GM12878 (cell line): ENCODE measurements at regions not wholly inside any gene's neighbourhood (a gene's known extent, or its start where the extent isn't known, plus 50 kb on each side); places are given as distances from the start of the nearest gene placed in this dataset.
A peak's percentile ranks its signal among the peaks of the same experiment; 100 is the strongest.

Experiments
- ATAC-seq: fragments of 200-7000 bp; cut with Tn5 transposase; 3 replicates; pipeline ENCODE4 v1.9.1; 2020; ENCODE audit warnings: mild to moderate bottlenecking, moderate library complexity
- BruUV-seq: library from RNA; stranded (reverse); fragments of 400-500 nt; replicated peaks from 2 replicates; lab custom pipeline; 2021; lab: Mats Ljungman, UMichigan
- CTCF ChIA-PET: fragments of 300-600 bp; sonication (Branson Sonifier 250); formaldehyde crosslinking; extraction: SDS; loops from one replicate; lab custom pipeline; 2021; ENCODE audit warnings: inconsistent platforms; lab: Yijun Ruan, JAX
- POLR2A ChIA-PET: fragments of 350-600 bp; formaldehyde crosslinking; extraction: SDS; loops from one replicate; lab custom pipeline; 2021; ENCODE audit warnings: inconsistent platforms; lab: Charles Lee
- RAD21 ChIA-PET: fragments of 300-600 bp; sonication (Branson Sonifier 250); formaldehyde crosslinking; loops from one replicate; lab custom pipeline; 2023; ENCODE audit warnings: antibody characterized with exemption; ENCODE audit not compliant: unreplicated experiment; lab: Charles Lee
- SMC1A ChIA-PET: fragments of 300-600 bp; sonication (Branson Sonifier 250); formaldehyde crosslinking; loops from one replicate; lab custom pipeline; 2023; ENCODE audit not compliant: unreplicated experiment, uncharacterized antibody; lab: Charles Lee
- DNase-seq: peaks from one replicate; pipeline ENCODE4 v3.0.0-alpha.2; 2011; ENCODE audit warnings: low read depth, low spot score
- FAIRE-seq: peaks from 3 replicates; lab custom pipeline; 2011; peaks lifted over from hg19 to GRCh38; lab: Jason Lieb, UNC
- H2AFZ ChIP-seq: 2 replicates; pipeline ENCODE4 v1.6.0; 2011; ENCODE audit warnings: low read depth, low read length, control low read depth; ENCODE audit not compliant: control insufficient read depth
- H3K27ac ChIP-seq: 2 replicates; pipeline ENCODE4 v1.5.1; 2011; ENCODE audit warnings: control low read depth; ENCODE audit not compliant: control insufficient read depth, insufficient read depth
- H3K27me3 ChIP-seq, 2 experiments: replicated peaks in 1 of 2; 2 replicates each; pipeline versions ENCODE4 v1.6.0 to v1.6.1; 2011; ENCODE audit warnings: low read length in 1 of 2; ENCODE audit not compliant: control insufficient read depth in 2 of 2, insufficient read depth in 2 of 2
- H3K36me3 ChIP-seq, 2 experiments: 2 replicates each; pipeline ENCODE4 v1.5.1; 2011; ENCODE audit warnings: low read length in 1 of 2; ENCODE audit not compliant: control insufficient read depth in 2 of 2, insufficient read depth in 2 of 2
- H3K4me1 ChIP-seq: 2 replicates; pipeline ENCODE4 v1.6.1; 2011; ENCODE audit warnings: mild to moderate bottlenecking, low read length, moderate library complexity, mixed read lengths; ENCODE audit not compliant: control insufficient read depth, insufficient read depth
- H3K4me2 ChIP-seq: 2 replicates; pipeline ENCODE4 v1.6.0; 2011; ENCODE audit warnings: control low read depth; ENCODE audit not compliant: control insufficient read depth, insufficient read depth
- H3K4me3 ChIP-seq: fragments of 200-600 bp; sonication (generic); 2 replicates; pipeline ENCODE4 v1.5.1; 2016
- H3K79me2 ChIP-seq: 2 replicates; pipeline ENCODE4 v1.6.0; 2011; ENCODE audit warnings: low read length; ENCODE audit not compliant: control insufficient read depth, insufficient read depth
- H3K9ac ChIP-seq: 2 replicates; pipeline ENCODE4 v1.8.0; 2011; ENCODE audit warnings: low read length, control low read depth, mixed read lengths; ENCODE audit not compliant: control insufficient read depth, insufficient read depth
- H3K9me3 ChIP-seq: replicated peaks from 3 replicates; pipeline ENCODE4 v1.5.1; 2011; ENCODE audit warnings: mild to moderate bottlenecking, low read length; ENCODE audit not compliant: control insufficient read depth, insufficient read depth
- H4K20me1 ChIP-seq: 2 replicates; pipeline ENCODE4 v1.6.0; 2011; ENCODE audit not compliant: control insufficient read depth, insufficient read depth
- WGBS: methylation state at CpG from one replicate; pipeline ENCODE4 v1.1.6; 2016; ENCODE audit warnings: low lambda C conversion rate; ENCODE audit not compliant: insufficient replicate concordance, insufficient coverage; ENCODE audit errors: missing lambda C conversion rate; 5-methylcytosine and 5-hydroxymethylcytosine counted together
- in situ Hi-C: fragments of 300-500 bp; cut with MboI; formaldehyde crosslinking; loops from 9 replicates; pipeline ENCODE4 v1.14.3; 2018; ENCODE audit warnings: mixed read lengths
- intact Hi-C: fragments of 100-400 bp; cut with micrococcal nuclease; formaldehyde crosslinking; loops from one replicate; pipeline ENCODE4 v1.14.2; 2022; ENCODE audit not compliant: unreplicated experiment
- TF ChIP-seq, protein P1 (sequence below): fragments of 150-350 bp; IDR thresholded peaks from 2 replicates; pipeline ENCODE4 v1.6.1; 2016; ENCODE audit warnings: low read depth, low read length
- TF ChIP-seq, protein P2 (sequence below): fragments of 450-650 bp; IDR thresholded peaks from 2 replicates; pipeline ENCODE4 v1.6.1; 2017; ENCODE audit warnings: low read depth, mild to moderate bottlenecking, moderate library complexity

DNA sequence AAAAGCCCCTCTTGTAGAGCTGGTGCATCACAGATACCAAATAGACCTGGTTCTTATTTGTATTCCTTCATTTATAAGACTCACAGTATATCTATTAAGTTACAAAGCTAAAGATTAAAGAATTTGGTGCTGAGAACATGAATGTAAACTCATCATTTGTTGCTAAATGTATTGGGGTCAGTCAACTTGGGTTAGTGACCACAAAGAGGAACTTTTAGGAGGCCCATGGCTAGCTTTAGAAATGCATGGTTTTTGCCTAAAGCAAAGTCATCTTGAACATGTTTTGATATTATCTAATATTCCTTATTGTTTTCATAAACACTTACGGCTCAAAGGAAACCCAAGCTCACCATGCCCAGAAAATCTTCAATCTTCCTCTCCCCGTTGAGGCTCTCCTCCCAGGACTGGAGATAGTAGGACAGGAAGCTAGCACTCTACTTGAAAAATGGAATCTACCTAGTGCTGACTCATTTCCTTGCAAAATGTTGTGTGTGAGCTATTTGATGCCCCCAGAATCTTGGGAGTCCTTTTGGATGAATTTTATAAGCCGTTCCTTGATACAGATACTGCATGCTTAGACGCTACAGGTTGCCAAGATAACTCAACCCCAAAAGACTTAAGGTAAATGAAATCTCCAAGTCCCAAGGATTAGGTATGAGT lies 121.4 kb downstream of the BMP2 start:
- Histone ChIP-seq H3K79me2 (no peaks in the 10 kb centered on the region), H3K9ac (no peak overlapping the region), H3K9me3 (no peaks in the 10 kb centered on the region), H3K36me3 (no peaks in the 10 kb centered on the region), H3K27ac (no peak overlapping the region), H2AFZ (no peak overlapping the region), H3K4me2 (no peak overlapping the region), H3K27me3 (no peaks in the 10 kb centered on the region), H3K4me1 (no peaks in the 10 kb centered on the region), H3K4me3 (no peak overlapping the region), H4K20me1 (no peaks in the 10 kb centered on the region)
- intact Hi-C loops = no loop called here
- in situ Hi-C loops = no loop called here
- BruUV-seq = no TSS peak
- ChIA-PET POLR2A (interaction anchor here (0.7 to 5.5 kb wide), 9 partner anchors 10 to 52 kb away, joined by 3 to 33 read pairs (median 6); no protein-coding TSS in a partner anchor), CTCF (interaction anchor here (0.9 to 5.3 kb wide), 9 partner anchors 11 to 307 kb away, joined by 3 to 34 read pairs (median 4); no protein-coding TSS in a partner anchor), SMC1A (interaction anchor here (0.6 to 16.0 kb wide), 19 partner anchors 9 to 59 kb away, joined by 3 to 203 read pairs (median 5); no protein-coding TSS in a partner anchor), RAD21 (interaction anchor here (0.6 to 7.5 kb wide), 13 partner anchors 9 to 866 kb away, joined by 3 to 75 read pairs (median 3); no protein-coding TSS in a partner anchor)
- ATAC-seq (peak; percentile 17), DNase-seq (no peak), FAIRE-seq (no peak)
- 21% methylated on average over 4 of the region's 4 CpGs for WGBS
- TF ChIP-seq, protein P1, sequence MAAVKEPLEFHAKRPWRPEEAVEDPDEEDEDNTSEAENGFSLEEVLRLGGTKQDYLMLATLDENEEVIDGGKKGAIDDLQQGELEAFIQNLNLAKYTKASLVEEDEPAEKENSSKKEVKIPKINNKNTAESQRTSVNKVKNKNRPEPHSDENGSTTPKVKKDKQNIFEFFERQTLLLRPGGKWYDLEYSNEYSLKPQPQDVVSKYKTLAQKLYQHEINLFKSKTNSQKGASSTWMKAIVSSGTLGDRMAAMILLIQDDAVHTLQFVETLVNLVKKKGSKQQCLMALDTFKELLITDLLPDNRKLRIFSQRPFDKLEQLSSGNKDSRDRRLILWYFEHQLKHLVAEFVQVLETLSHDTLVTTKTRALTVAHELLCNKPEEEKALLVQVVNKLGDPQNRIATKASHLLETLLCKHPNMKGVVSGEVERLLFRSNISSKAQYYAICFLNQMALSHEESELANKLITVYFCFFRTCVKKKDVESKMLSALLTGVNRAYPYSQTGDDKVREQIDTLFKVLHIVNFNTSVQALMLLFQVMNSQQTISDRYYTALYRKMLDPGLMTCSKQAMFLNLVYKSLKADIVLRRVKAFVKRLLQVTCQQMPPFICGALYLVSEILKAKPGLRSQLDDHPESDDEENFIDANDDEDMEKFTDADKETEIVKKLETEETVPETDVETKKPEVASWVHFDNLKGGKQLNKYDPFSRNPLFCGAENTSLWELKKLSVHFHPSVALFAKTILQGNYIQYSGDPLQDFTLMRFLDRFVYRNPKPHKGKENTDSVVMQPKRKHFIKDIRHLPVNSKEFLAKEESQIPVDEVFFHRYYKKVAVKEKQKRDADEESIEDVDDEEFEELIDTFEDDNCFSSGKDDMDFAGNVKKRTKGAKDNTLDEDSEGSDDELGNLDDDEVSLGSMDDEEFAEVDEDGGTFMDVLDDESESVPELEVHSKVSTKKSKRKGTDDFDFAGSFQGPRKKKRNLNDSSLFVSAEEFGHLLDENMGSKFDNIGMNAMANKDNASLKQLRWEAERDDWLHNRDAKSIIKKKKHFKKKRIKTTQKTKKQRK = no peak
- TF ChIP-seq, protein P2, sequence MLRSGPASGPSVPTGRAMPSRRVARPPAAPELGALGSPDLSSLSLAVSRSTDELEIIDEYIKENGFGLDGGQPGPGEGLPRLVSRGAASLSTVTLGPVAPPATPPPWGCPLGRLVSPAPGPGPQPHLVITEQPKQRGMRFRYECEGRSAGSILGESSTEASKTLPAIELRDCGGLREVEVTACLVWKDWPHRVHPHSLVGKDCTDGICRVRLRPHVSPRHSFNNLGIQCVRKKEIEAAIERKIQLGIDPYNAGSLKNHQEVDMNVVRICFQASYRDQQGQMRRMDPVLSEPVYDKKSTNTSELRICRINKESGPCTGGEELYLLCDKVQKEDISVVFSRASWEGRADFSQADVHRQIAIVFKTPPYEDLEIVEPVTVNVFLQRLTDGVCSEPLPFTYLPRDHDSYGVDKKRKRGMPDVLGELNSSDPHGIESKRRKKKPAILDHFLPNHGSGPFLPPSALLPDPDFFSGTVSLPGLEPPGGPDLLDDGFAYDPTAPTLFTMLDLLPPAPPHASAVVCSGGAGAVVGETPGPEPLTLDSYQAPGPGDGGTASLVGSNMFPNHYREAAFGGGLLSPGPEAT = 0 out of 2 replicates have a peak, but pooled peaks have one; percentile 21
